ENCODE measurements at regions not wholly inside any gene's neighbourhood (a gene's known extent, or its start where the extent isn't known, plus 50 kb on each side); places are given as distances from the start of the nearest gene placed in this dataset.

DNA sequence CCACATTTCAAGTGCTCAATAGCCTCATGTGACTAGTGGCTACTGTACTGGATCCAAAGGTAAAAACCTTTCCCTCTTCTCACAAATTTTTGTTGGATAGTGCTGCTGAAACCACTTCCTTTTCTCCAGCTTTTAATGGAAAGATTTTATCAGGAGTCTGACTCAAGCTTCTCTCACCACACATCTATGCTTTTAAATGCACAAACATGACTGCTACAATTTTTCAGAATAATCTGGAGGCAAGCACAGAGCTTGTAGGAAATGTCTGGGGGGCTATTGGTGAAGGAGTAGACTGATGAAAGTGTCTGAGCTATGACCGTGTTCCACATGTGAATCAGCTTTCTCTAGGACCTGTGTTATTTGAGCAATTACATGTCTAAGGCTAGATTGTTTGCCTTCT, 101.1 kb upstream of the FAT3 start:
- no peak for TF ChIP-seq EZH2phosphoT487 (IDR thresholded peaks at IDR 0.05; ENCODE audit: low read length)
- TF ChIP-seq, protein P1, sequence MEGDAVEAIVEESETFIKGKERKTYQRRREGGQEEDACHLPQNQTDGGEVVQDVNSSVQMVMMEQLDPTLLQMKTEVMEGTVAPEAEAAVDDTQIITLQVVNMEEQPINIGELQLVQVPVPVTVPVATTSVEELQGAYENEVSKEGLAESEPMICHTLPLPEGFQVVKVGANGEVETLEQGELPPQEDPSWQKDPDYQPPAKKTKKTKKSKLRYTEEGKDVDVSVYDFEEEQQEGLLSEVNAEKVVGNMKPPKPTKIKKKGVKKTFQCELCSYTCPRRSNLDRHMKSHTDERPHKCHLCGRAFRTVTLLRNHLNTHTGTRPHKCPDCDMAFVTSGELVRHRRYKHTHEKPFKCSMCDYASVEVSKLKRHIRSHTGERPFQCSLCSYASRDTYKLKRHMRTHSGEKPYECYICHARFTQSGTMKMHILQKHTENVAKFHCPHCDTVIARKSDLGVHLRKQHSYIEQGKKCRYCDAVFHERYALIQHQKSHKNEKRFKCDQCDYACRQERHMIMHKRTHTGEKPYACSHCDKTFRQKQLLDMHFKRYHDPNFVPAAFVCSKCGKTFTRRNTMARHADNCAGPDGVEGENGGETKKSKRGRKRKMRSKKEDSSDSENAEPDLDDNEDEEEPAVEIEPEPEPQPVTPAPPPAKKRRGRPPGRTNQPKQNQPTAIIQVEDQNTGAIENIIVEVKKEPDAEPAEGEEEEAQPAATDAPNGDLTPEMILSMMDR (IDR thresholded peaks at IDR 0.05; ENCODE audit: low read length): no peak
- no peak for TF ChIP-seq EZH2 (optimal IDR thresholded peaks at IDR 0.05; ENCODE audit: low read depth, low read length)
